ENCODE measurements at regions not wholly inside any gene's neighbourhood (a gene's known extent, or its start where the extent isn't known, plus 50 kb on each side); places are given as distances from the start of the nearest gene placed in this dataset.
"Not testable (repeated sequence)": the region's sequence is repeated elsewhere in the genome, so short reads cannot be mapped to it uniquely, and the experiment has no call there.

DNA sequence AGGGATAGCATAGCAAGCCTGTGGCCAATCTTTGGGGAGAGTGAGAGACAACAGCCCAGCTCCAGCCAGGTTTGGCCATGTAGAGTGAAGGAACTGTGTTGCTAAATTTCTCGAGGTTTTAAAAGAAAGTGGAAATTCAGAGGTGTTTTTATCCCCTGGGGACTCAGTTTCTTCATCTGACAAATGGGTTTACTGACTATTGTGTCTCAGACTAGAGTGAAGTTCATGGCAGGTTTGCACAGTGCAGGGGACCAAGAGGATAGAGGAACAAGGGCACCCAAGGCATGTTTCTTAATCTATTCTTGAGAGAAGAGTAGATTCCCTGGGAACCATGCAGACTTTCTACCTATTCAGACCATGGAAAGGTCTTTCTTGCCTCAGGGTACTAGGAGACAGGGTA lies 555.8 kb upstream of the C16orf82 start:
- DNase-seq, result no peak

GRCh38 chr16:26511463-26511862 lies 555.3 kb upstream of the C16orf82 start:
- no peak for DNase-seq

DNA sequence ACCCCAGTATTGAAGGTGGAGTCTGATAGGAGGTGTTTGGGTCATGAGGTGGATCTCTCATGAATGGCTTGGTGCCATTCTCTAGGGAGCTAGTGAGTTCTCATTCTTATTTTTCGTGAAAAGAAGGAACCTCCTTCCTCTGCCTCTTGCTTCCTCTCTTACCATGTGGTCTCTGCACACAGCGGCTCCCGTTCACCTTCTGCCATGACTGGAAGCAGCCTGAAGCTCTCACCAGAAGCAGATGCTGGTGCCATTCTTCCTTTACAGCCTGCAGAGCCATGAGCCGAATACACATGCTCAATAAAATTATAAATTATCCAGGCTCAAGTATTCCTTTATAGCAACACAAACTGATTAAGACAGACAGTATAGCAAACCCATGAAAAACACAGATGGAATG lies 545.1 kb upstream of the C16orf82 start:
- DNase-seq, result no peak

DNA sequence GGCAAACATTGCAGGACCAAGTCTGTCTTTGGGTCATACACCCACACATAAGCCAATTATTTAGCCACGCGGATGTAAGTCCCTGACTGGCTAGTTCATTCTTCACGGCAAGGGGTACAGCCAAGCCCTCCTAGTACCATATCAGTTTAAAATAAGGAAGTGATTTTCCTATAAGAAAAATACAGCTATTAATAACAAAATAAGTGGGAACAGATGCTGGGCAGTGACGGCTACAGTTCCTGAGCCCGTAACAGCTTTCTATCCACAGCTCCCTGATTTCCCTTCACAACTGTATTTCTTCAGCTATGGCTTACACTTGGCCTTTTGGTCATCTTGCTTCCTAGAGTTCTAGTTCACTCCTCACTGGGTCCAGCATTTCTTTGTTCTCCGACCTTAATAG lies 542.4 kb upstream of the C16orf82 start:
- no peak for DNase-seq

DNA sequence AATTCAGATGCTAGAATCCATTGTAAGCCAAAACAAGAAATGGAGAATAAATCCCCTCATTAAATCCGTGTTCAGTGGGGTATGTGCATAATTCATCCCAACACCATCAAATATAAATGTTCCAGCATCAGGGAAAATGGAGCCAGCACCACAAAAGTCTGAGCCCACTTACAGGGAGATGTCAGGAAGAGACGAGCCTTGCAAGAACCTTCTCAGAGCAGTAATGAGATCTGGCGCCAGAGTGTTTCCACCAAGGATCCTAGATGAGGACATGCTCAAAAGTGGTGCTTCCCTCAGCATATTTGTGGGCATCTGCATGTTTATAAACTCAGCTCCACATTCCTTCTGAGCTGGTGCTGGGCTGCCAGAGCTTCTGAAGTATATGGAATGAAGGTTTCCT lies 541.9 kb upstream of the C16orf82 start:
- no peak for DNase-seq

DNA sequence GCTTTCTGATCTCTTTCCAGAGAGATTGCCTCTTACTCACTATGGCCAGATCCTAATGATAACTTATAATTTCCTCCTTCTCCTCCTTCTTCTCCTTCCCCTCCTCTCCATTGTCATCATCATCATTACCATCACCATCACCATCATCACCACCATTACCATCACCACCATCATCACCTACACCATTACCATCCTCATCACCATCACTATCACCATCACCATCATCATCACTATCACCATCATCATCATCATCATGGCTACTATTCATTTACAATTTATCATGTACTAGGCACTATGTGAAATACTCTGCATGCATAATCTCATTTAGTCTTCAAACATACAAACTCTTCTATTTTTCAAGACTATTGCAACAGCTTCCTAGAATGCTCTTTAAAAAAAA lies 540.9 kb upstream of the C16orf82 start:
- DNase-seq, result no peak

DNA sequence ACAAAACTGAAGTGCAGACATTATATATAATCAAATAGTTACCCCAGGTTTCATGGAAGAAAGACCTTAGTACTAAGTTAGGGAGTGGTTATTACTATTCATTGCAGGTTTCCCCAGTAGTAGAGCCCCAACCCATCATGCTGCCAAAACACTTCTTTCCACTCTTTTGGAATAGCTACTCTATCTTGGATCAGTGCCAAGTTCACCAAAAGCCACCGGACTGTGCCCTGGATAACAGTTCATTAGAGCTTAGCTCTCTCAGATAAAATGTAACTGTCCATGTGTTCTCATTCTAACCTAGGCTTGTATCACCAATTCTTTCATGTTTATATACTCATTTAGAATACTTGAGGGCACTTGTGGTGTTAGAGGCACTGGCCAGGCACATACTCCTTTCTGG lies 540.1 kb upstream of the C16orf82 start:
- no peak for DNase-seq

DNA sequence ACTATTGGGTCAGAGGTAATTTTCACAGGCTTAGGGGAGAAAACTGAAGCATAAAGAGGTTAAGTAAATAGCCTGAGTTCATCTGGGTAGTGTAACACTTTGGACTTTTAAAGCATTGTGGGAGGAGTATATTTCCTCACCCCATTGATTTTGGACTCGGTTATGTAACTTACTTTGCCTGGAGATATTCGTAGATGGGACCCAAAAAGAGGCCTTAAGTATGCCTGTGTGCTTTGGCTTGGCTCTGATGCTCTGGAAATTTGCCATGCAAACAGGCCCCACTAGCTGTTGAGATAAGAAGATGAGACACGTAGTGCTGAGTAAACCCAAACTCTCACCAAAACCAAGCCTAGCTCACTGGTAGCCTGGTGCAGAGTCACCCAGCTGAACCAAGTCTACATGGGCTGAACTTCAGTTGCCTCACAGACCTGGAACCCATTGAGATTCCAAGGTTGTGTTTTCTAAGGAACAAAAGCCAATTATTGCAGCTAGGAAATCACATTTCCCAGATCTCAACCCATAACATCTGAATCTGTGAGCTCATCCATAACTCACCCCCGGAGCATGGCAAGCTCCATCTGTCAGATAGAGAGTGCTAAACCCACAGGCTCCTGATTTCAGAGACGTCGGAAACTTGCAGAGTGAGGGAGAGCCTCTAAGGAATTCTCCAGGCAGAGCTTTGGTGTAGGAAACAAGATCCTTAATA lies 536.0 kb upstream of the C16orf82 start:
- no peak for DNase-seq

- DNase-seq, result no peak
Observed at GRCh38 chr16:26531290-26531730, 535.4 kb upstream of the C16orf82 start.

DNA sequence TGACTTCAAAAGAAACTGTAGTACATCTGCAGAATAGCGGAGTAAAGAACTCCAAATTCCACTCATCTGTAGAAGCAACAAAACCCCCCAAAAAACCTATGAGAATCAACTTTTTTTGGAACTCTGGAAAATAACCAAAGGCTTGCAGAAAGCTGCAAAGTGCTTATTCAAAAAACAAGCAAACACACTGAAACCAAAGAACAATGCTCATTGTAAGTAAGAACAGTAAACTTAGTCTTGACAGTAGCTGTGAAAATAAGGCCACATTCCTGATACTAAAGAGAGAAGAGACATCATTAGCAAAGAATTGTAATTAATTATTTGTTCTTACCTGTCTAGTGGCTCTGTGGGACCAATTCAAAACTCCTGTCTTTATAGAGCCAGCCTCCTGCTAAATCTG lies 534.3 kb upstream of the C16orf82 start:
- DNase-seq, result no peak

DNA sequence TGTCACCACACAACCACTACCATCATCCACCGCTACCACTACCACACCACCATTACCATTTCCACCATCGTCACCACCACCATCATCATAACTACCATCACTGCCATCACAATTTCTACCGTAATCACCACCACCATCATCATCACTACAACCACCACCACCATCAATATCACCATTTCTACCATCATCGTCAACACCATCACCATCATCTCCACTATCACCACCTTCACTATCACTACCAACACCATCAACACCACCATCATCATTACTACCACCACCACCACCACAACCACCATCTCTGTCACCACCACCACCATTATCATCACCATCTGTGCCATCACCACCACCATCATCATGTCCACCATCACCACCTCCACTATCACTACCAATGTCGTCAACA lies 524.5 kb upstream of the C16orf82 start:
- no peak for DNase-seq

GRCh38 chr16:26546573-26546972 lies 520.2 kb upstream of the C16orf82 start:
- DNase-seq, result no peak

GRCh38 chr16:26547681-26548080 lies 519.0 kb upstream of the C16orf82 start:
- DNase-seq, result no peak

- DNase-seq, result no peak
Observed at GRCh38 chr16:26550111-26550610, 516.6 kb upstream of the C16orf82 start.

- DNase-seq, result no peak
Observed at GRCh38 chr16:26554030-26554429, 512.7 kb upstream of the C16orf82 start.

- DNase-seq, result no peak
Observed at GRCh38 chr16:26561303-26561702, 505.4 kb upstream of the C16orf82 start.

GRCh38 chr16:26563018-26563417 lies 503.7 kb upstream of the C16orf82 start:
- DNase-seq, result no peak

DNA sequence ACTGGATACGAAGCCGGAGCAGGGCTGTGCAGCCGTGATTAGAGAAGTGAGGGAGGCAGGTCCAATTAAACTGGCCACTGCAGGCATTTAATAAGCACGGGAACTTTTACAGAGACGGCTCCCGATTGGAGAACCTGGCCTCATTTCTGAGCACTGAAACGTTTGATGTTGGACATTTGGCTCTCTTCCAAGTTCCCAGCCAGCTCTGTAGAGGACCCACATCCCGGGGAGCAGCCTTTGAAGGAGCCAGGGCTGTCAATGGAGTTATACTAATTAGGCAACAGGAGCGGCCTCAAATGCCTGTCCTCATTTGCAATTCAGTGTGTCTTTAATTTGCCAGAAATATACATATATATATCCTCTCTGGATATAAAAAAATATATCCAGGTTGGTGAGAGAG lies 499.4 kb upstream of the C16orf82 start:
- DNase-seq, result no peak

- no peak for DNase-seq
Observed at GRCh38 chr16:26569793-26570192, 496.9 kb upstream of the C16orf82 start.

DNA sequence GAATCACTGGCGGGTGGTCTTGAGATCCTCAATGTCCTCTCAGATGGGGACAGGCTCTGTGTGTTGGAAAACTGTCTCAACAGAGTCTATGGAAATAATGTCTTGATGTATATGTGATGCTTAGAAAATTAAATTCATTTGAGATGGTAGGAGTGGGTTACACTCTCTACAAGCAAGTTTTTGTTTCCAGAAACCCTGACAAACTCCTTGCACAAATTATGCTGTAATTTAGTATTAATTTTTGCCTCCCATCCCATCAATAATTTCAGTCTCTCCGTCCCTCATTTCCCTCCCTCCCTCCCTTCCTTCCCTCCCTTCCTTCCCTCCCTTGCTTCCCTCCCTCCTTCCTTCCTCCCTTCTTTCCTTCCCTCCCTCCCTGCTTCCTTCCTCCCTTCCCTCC lies 488.0 kb upstream of the C16orf82 start:
- no peak for DNase-seq

GRCh38 chr16:26583803-26584202 lies 482.9 kb upstream of the C16orf82 start:
- no peak for DNase-seq

DNA sequence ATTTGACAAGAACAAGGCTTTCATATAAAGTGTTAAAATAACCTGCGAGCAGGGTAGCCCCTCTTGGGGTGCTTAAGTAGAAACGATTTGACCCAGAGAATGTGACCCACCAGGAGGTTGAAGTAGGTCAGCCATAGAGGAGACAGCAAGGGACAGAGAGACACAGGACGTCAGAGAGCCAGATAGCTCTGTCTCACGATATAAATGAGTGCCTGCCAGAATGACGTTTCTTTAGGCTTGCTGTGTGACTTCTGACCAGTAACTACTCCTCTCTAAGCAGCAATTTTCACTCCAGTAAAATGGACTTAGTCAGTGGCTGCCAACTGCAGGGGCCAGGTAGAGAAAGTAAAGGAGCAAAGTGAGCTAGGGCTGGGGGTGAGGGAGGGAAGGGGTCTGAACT lies 473.0 kb upstream of the C16orf82 start:
- no peak for DNase-seq

DNA sequence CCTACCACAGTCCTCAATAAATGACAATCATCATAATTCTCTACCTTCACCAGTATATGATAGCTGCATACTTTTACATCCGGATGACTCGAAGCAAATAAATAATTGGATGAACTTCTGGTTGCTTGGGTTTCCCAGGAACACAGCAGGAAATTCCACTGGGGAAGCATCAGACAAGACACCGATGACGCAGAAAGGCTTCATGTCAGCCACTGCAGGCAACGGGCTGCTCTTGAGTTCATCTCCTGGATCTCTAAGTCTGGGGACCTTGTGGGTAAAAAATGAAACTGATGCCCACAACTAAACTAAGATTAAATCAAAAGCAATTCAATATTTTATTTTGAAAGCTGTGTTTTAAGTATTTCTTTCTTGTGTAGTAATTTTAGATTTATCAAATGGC lies 472.1 kb upstream of the C16orf82 start:
- no peak for DNase-seq

DNA sequence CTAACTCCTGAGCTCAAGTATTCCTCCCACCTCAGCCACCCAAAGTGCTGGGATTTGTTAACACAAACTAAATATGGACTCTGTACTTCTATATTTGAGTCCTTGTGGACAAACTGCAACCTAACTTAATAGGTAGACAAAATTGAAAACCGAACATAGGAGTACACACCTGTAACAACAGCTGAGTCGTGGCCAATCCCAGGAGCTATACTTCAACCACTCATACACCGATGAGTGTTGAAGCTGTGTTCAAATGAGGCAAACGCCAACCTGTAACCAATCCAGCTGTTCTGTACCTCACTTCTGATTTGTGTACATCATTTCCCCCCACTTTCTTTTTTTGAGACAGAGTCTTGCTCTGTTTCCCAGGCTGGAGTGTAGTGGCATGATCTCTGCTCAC lies 471.5 kb upstream of the C16orf82 start:
- no peak for DNase-seq

GRCh38 chr16:26596033-26596432 lies 470.7 kb upstream of the C16orf82 start:
- DNase-seq, result not testable (repeated sequence)

All from kidney glomerular epithelial cell (primary cell).